HL-60 (cell line): ENCODE measurements at regions not wholly inside any gene's neighbourhood (a gene's known extent, or its start where the extent isn't known, plus 50 kb on each side); places are given as distances from the start of the nearest gene placed in this dataset.

Experiments
- DNase-seq, 2 experiments: peaks; one replicate each; pipeline ENCODE4 v3.0.0-alpha.2; 2010 to 2020; ENCODE audit warnings: low read depth in 1 of 2, low spot score in 1 of 2
- H3K27ac ChIP-seq: fragments of 250-450 bp; sonication (Bioruptor Pico); replicated peaks from 2 replicates; pipeline ENCODE4 v1.5.1; 2020; ENCODE audit warnings: mild to moderate bottlenecking, moderate library complexity
- H3K27me3 ChIP-seq: fragments of 250-450 bp; sonication (Bioruptor Pico); 2 replicates; pipeline ENCODE4 v1.5.1; 2021; ENCODE audit warnings: mild to moderate bottlenecking, moderate library complexity; ENCODE audit not compliant: insufficient read depth, poor library complexity, severe bottlenecking
- H3K4me3 ChIP-seq: replicated peaks from 2 replicates; pipeline ENCODE4 v1.5.1; 2011; ENCODE audit warnings: mild to moderate bottlenecking, control low read depth, low read length; ENCODE audit not compliant: insufficient read depth
- CTCF ChIP-seq: IDR thresholded peaks from one replicate; pipeline ENCODE4 v1.5.1; 2011; ENCODE audit warnings: low read length, control low read depth, inconsistent platforms; ENCODE audit not compliant: insufficient read depth
- GABPA ChIP-seq: IDR thresholded peaks from 2 replicates; pipeline ENCODE4 v1.6.1; 2012; ENCODE audit warnings: low read depth
- POLR2AphosphoS5 ChIP-seq: IDR thresholded peaks from 2 replicates; pipeline ENCODE4 v1.6.1; 2012; ENCODE audit warnings: low read depth
- SPI1 ChIP-seq: IDR thresholded peaks from 2 replicates; pipeline ENCODE4 v1.6.1; 2012; ENCODE audit warnings: low read depth, mild to moderate bottlenecking, borderline replicate concordance
- TF ChIP-seq, protein P1 (sequence below): IDR thresholded peaks from 2 replicates; pipeline ENCODE4 v1.6.1; 2012; ENCODE audit warnings: low read depth; ENCODE audit not compliant: insufficient replicate concordance

DNA sequence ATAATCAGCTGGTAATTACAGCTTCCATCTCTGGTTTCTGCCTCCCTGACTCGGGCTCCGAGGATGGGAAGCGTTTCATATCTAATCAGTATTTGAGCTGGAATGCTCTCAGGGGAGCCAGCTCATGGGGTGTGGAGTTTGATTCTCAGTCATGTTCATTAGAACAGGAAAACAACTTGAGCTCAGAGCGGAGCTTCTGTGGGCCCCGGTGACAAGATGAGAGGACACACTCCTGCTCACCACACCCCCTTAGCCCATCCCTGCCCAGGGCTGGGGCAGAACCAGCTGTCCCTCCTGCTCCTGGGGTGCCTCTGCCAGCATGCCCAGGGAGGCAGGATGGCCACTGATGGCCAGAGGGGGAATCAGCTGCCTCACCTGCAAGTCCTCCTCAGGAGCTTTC lies 726.0 kb downstream of the PTPRU start:
- no peak overlapping the region for H3K27ac ChIP-seq
- H3K27me3 ChIP-seq: no peaks in the 10 kb centered on the region
- TF ChIP-seq, protein P1, sequence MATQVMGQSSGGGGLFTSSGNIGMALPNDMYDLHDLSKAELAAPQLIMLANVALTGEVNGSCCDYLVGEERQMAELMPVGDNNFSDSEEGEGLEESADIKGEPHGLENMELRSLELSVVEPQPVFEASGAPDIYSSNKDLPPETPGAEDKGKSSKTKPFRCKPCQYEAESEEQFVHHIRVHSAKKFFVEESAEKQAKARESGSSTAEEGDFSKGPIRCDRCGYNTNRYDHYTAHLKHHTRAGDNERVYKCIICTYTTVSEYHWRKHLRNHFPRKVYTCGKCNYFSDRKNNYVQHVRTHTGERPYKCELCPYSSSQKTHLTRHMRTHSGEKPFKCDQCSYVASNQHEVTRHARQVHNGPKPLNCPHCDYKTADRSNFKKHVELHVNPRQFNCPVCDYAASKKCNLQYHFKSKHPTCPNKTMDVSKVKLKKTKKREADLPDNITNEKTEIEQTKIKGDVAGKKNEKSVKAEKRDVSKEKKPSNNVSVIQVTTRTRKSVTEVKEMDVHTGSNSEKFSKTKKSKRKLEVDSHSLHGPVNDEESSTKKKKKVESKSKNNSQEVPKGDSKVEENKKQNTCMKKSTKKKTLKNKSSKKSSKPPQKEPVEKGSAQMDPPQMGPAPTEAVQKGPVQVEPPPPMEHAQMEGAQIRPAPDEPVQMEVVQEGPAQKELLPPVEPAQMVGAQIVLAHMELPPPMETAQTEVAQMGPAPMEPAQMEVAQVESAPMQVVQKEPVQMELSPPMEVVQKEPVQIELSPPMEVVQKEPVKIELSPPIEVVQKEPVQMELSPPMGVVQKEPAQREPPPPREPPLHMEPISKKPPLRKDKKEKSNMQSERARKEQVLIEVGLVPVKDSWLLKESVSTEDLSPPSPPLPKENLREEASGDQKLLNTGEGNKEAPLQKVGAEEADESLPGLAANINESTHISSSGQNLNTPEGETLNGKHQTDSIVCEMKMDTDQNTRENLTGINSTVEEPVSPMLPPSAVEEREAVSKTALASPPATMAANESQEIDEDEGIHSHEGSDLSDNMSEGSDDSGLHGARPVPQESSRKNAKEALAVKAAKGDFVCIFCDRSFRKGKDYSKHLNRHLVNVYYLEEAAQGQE: no peak
- TF ChIP-seq SPI1: no peak
- TF ChIP-seq CTCF: no peak
- TF ChIP-seq POLR2AphosphoS5: no peak
- no peak for DNase-seq
- H3K4me3 ChIP-seq: no peak overlapping the region

GRCh38 chr1:29961293-29962059 lies 725.2 kb downstream of the PTPRU start:
- no peak overlapping the region for H3K4me3 ChIP-seq
- no peak overlapping the region for H3K27ac ChIP-seq
- TF ChIP-seq POLR2AphosphoS5 (no peak), SPI1 (no peak), CTCF (no peak), GABPA (no peak)
- TF ChIP-seq, protein P1: no peak
- H3K27me3 ChIP-seq: no peaks in the 10 kb centered on the region
- DNase-seq: no peak

- no peaks in the 10 kb centered on the region for H3K27me3 ChIP-seq
- DNase-seq: no peak
- H3K27ac ChIP-seq: no peak overlapping the region
- TF ChIP-seq, protein P1: no peak
- no peak for TF ChIP-seq SPI1
- no peak for TF ChIP-seq POLR2AphosphoS5
- no peak for TF ChIP-seq CTCF
- no peak for TF ChIP-seq GABPA
- no peak overlapping the region for H3K4me3 ChIP-seq
Measured at GRCh38 chr1:29960876-29961275, 724.6 kb downstream of the PTPRU start.
